ENCODE measurements at regions not wholly inside any gene's neighbourhood (a gene's known extent, or its start where the extent isn't known, plus 50 kb on each side); places are given as distances from the start of the nearest gene placed in this dataset.

DNA sequence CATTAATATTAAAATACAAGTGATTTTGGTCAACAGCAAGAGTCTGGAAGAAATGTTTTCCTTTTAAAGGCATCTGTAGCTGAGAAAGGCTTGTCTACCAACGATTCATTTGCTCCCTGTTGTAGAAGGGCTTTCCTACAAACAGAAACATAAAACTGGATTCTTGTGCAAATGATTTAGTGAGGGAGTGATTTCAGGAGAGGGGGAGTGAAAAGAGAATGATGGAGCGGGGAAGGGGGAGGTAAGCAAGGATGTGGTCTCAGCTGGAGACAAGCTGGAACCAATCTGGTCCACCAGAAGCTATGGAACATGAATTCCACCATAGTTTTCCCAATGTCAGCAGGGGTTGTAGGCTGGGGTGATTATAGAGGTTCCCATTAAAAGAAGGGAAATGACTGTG, 196.3 kb downstream of the FBXO4 start:
- TF ChIP-seq, protein P1, sequence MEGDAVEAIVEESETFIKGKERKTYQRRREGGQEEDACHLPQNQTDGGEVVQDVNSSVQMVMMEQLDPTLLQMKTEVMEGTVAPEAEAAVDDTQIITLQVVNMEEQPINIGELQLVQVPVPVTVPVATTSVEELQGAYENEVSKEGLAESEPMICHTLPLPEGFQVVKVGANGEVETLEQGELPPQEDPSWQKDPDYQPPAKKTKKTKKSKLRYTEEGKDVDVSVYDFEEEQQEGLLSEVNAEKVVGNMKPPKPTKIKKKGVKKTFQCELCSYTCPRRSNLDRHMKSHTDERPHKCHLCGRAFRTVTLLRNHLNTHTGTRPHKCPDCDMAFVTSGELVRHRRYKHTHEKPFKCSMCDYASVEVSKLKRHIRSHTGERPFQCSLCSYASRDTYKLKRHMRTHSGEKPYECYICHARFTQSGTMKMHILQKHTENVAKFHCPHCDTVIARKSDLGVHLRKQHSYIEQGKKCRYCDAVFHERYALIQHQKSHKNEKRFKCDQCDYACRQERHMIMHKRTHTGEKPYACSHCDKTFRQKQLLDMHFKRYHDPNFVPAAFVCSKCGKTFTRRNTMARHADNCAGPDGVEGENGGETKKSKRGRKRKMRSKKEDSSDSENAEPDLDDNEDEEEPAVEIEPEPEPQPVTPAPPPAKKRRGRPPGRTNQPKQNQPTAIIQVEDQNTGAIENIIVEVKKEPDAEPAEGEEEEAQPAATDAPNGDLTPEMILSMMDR (IDR thresholded peaks at IDR 0.05; ENCODE audit: borderline replicate concordance, extremely low read depth, low read length, poor library complexity, severe bottlenecking), result no peak
- TF ChIP-seq EZH2 (IDR thresholded peaks at IDR 0.05; ENCODE audit: borderline replicate concordance, low read depth, low read length, severe bottlenecking), result no peak
